PFSK-1 (cell line): ENCODE measurements at regions not wholly inside any gene's neighbourhood (a gene's known extent, or its start where the extent isn't known, plus 50 kb on each side); places are given as distances from the start of the nearest gene placed in this dataset.

ENCODE experiments used
- FOXP2 ChIP-seq: optimal IDR thresholded peaks from 2 replicates; pipeline ENCODE3; 2011; ENCODE audit warnings: borderline replicate concordance, control low read depth, inconsistent platforms; ENCODE audit not compliant: insufficient read depth; ENCODE audit errors: extremely low read length, extremely low read depth
- POLR2AphosphoS5 ChIP-seq: IDR thresholded peaks from 2 replicates; pipeline ENCODE4 v1.6.1; 2012; ENCODE audit warnings: low read depth, mild to moderate bottlenecking, control low read depth, low read length, moderate library complexity
- TAF1 ChIP-seq: IDR thresholded peaks from 2 replicates; pipeline ENCODE4 v1.6.1; 2012; ENCODE audit warnings: low read length, control low read depth, borderline replicate concordance; ENCODE audit not compliant: insufficient read depth
- TF ChIP-seq, protein P1 (sequence below), 2 experiments: IDR thresholded peaks; 2 replicates each; pipeline versions ENCODE4 v1.6.1 to v1.8.0; 2011 to 2012; ENCODE audit warnings: low read depth in 2 of 2, low read length in 2 of 2, control low read depth in 1 of 2, inconsistent platforms in 1 of 2, mild to moderate bottlenecking in 1 of 2, moderate library complexity in 1 of 2; ENCODE audit not compliant: insufficient read depth in 1 of 2

DNA sequence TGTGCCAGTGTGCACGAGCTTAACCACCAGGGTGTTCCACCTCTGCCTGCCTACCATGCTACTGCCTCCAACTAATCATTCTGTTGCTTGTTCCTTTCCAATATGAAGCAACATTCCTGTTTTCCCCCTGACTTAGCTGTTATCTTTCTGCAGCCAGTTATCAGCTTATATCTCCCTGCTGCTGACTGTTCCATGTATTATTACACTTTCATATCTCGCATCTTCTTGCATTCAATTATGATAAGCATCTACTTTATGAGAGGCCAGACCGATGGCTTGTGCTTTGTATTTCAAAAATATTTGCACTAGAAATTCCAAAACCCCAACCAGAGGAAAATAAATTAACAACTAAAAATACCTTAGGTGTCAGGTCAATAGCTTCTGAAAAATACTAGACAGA is 394.0 kb upstream of the BRINP1 start:
- TF ChIP-seq, protein P1, sequence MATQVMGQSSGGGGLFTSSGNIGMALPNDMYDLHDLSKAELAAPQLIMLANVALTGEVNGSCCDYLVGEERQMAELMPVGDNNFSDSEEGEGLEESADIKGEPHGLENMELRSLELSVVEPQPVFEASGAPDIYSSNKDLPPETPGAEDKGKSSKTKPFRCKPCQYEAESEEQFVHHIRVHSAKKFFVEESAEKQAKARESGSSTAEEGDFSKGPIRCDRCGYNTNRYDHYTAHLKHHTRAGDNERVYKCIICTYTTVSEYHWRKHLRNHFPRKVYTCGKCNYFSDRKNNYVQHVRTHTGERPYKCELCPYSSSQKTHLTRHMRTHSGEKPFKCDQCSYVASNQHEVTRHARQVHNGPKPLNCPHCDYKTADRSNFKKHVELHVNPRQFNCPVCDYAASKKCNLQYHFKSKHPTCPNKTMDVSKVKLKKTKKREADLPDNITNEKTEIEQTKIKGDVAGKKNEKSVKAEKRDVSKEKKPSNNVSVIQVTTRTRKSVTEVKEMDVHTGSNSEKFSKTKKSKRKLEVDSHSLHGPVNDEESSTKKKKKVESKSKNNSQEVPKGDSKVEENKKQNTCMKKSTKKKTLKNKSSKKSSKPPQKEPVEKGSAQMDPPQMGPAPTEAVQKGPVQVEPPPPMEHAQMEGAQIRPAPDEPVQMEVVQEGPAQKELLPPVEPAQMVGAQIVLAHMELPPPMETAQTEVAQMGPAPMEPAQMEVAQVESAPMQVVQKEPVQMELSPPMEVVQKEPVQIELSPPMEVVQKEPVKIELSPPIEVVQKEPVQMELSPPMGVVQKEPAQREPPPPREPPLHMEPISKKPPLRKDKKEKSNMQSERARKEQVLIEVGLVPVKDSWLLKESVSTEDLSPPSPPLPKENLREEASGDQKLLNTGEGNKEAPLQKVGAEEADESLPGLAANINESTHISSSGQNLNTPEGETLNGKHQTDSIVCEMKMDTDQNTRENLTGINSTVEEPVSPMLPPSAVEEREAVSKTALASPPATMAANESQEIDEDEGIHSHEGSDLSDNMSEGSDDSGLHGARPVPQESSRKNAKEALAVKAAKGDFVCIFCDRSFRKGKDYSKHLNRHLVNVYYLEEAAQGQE (IDR thresholded peaks at IDR 0.05; ENCODE audit: insufficient read depth in 1 of 2, low read depth in 2 of 2, low read length in 2 of 2): no peak
- TF ChIP-seq POLR2AphosphoS5 (no peak), TAF1 (no peak), FOXP2 (no peak)
